ENCODE measurements at regions not wholly inside any gene's neighbourhood (a gene's known extent, or its start where the extent isn't known, plus 50 kb on each side); places are given as distances from the start of the nearest gene placed in this dataset.

DNA sequence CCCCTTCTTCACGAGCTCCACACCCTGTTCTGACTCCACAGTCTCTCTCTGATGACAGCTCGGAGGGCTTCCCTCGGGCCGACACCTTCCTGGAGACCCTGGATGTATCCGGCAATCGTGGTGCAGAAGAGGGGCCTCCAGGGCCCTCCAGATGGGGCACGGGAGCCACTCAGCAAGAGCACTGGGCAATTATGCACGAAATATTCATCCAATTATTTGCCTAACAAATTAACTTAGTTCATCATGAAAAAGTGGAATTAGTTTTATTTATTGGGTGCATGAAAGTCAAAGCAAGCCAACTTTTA is 277.3 kb upstream of the HDAC4 start:
- H3F3A ChIP-seq (ENCODE audit: low read depth), result no peaks in the 10 kb centered on the region
- no peak overlapping the region for H3K27ac ChIP-seq
- no peak overlapping the region for H3K4me3 ChIP-seq
- no peaks in the 10 kb centered on the region for H3K4me1 ChIP-seq
- no peaks in the 10 kb centered on the region for H3K27me3 ChIP-seq
- H3K9ac ChIP-seq, result no peak overlapping the region
- TF ChIP-seq EZH2 (IDR thresholded peaks at IDR 0.05) (no peak), EZH2phosphoT487 (IDR thresholded peaks at IDR 0.05) (no peak)
- TF ChIP-seq, protein P1, sequence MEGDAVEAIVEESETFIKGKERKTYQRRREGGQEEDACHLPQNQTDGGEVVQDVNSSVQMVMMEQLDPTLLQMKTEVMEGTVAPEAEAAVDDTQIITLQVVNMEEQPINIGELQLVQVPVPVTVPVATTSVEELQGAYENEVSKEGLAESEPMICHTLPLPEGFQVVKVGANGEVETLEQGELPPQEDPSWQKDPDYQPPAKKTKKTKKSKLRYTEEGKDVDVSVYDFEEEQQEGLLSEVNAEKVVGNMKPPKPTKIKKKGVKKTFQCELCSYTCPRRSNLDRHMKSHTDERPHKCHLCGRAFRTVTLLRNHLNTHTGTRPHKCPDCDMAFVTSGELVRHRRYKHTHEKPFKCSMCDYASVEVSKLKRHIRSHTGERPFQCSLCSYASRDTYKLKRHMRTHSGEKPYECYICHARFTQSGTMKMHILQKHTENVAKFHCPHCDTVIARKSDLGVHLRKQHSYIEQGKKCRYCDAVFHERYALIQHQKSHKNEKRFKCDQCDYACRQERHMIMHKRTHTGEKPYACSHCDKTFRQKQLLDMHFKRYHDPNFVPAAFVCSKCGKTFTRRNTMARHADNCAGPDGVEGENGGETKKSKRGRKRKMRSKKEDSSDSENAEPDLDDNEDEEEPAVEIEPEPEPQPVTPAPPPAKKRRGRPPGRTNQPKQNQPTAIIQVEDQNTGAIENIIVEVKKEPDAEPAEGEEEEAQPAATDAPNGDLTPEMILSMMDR (IDR thresholded peaks at IDR 0.05), result no peak
- no peak for DNase-seq (ENCODE audit: low spot score)
- H3K9me3 ChIP-seq (ENCODE audit: low read depth), result no peaks in the 10 kb centered on the region
- Mint-ChIP-seq H3K36me3 (no peaks in the 10 kb centered on the region), H3K27me3 (ENCODE audit: insufficient read depth, low read depth) (peaks cover 5% of the 10 kb centered on the region), H3K9me3 (peaks cover 5% of the 10 kb centered on the region), H3K4me1 (peaks cover 12% of the 10 kb centered on the region), H3K27ac (no peak overlapping the region), H3K4me3 (no peak overlapping the region)
- no peak overlapping the region for H3K4me2 ChIP-seq
- H4K20me1 ChIP-seq (ENCODE audit: low read depth), result no peaks in the 10 kb centered on the region
- H3K79me2 ChIP-seq (ENCODE audit: low read depth), result no peaks in the 10 kb centered on the region
- no peaks in the 10 kb centered on the region for H3K36me3 ChIP-seq
- no peak overlapping the region for H2AFZ ChIP-seq (replicated peaks)

DNA sequence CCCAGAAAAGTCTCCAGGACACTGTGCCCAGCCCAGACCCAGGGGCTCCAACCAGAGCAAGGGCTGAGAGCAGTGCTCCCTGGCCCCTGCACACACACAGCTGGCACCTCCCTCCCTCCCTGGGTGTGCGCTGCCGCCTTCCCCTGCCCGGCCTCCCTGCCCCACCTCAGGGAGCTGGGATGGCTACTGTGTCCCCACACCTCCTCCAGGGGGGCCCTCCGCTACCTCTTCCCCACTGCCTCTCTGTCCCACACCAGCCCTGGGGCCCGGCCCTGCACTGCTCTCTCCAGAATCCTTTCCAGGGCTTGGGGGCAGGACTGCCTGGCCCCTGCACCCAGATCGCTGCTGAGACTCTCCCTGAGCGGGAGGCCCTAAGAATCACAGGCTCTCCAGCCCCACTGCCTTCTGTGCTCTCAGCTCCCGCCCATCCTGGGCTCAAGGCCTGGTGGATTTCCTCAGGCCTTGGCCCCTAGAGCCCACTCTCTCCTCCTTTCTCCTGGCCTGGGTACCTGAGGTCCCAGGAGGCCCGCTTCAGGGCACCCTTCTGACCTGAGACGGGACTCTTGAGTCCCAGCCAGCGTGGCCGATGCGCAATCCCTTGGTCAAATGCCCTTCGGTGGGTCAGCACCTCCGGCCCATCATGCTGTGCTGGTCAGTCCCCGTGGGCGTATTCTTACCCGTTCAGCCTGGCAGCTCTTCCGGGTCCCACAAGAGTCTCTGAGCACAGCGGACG is 276.8 kb upstream of the HDAC4 start:
- TF ChIP-seq, protein P1 (IDR thresholded peaks at IDR 0.05), result no peak
- TF ChIP-seq EZH2phosphoT487 (IDR thresholded peaks at IDR 0.05), result no peak
- TF ChIP-seq EZH2 (IDR thresholded peaks at IDR 0.05), result no peak
- H3K27ac Mint-ChIP-seq, result peak overlapping the region; percentile 82
- no peak for DNase-seq (ENCODE audit: low spot score)

DNA sequence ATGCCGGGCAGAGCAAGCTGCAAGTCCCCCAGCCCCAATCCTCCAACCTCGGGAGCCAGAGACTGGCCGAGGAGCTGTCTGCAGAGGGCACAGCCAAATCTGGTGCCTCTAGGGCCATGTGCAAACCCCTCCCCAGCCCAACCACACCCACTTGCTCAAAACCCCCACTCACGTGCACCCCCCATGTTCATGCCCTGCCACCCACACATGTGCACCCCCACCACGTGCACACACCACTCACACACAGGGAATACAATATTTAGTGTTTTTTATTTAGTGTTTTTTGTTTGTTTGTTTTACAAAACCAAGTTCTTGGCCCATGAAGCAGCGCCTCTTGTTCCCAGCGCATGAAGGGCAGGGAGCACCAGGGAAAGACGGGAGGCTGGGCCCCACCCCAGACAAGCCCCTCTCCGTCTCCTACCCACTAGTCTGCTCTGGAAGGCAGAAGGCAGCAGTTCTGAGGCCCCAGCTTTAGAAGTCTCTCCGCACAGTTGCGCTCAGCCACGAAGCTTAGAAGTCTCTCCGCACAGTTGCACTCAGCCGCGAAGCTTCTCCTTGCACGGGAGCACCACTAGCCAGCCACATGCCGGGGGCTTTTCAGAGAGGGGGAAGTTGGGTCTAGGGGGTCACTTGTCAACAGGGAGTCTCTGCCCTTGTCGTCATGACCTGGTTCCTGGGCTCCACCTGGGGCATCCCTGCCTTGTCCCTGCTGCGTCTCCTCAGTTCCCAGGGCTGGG is 276.1 kb upstream of the HDAC4 start:
- H2AFZ ChIP-seq (replicated peaks), result no peak overlapping the region

More for the DNA sequence above, 276.8 kb upstream of the HDAC4 start:
- H3K27me3 ChIP-seq, result no peaks in the 10 kb centered on the region
- H3F3A ChIP-seq (ENCODE audit: low read depth), result no peaks in the 10 kb centered on the region
- Mint-ChIP-seq H3K4me1 (peaks cover 12% of the 10 kb centered on the region), H3K36me3 (no peaks in the 10 kb centered on the region), H3K27me3 (ENCODE audit: insufficient read depth, low read depth) (peaks cover 5% of the 10 kb centered on the region), H3K9me3 (peaks cover 2% of the 10 kb centered on the region), H3K4me3 (no peak overlapping the region)
- no peak overlapping the region for H3K4me2 ChIP-seq
- H3K36me3 ChIP-seq, result no peaks in the 10 kb centered on the region
- no peak overlapping the region for H3K4me3 ChIP-seq
- no peak overlapping the region for H2AFZ ChIP-seq (replicated peaks)
- no peaks in the 10 kb centered on the region for H3K79me2 ChIP-seq (ENCODE audit: low read depth)
- H3K9ac ChIP-seq, result no peak overlapping the region
- H3K27ac ChIP-seq, result no peak overlapping the region
- no peaks in the 10 kb centered on the region for H3K4me1 ChIP-seq
- H3K9me3 ChIP-seq (ENCODE audit: low read depth), result no peaks in the 10 kb centered on the region
- H4K20me1 ChIP-seq (ENCODE audit: low read depth), result no peaks in the 10 kb centered on the region

More for the DNA sequence above, 276.1 kb upstream of the HDAC4 start:
- Histone ChIP-seq H3K79me2 (ENCODE audit: low read depth) (no peaks in the 10 kb centered on the region), H3F3A (ENCODE audit: low read depth) (no peaks in the 10 kb centered on the region), H3K27me3 (no peaks in the 10 kb centered on the region), H3K4me3 (no peak overlapping the region), H3K27ac (no peak overlapping the region), H3K9ac (no peak overlapping the region), H3K9me3 (ENCODE audit: low read depth) (no peaks in the 10 kb centered on the region), H3K4me1 (no peaks in the 10 kb centered on the region), H3K4me2 (no peak overlapping the region), H4K20me1 (ENCODE audit: low read depth) (no peaks in the 10 kb centered on the region), H3K36me3 (no peaks in the 10 kb centered on the region)
- peak; percentile 33 for DNase-seq (ENCODE audit: low spot score)
- peaks cover 12% of the 10 kb centered on the region for H3K4me1 Mint-ChIP-seq
- H3K27ac Mint-ChIP-seq, result peak overlapping the region; percentile 84
- peak overlapping the region; percentile 42 for H3K4me3 Mint-ChIP-seq
- no peaks in the 10 kb centered on the region for H3K9me3 Mint-ChIP-seq
- TF ChIP-seq, protein P1 (IDR thresholded peaks at IDR 0.05), result no peak
- TF ChIP-seq EZH2phosphoT487 (IDR thresholded peaks at IDR 0.05) (no peak), EZH2 (IDR thresholded peaks at IDR 0.05) (no peak)
- no peaks in the 10 kb centered on the region for H3K36me3 Mint-ChIP-seq
- H3K27me3 Mint-ChIP-seq (ENCODE audit: insufficient read depth, low read depth), result peaks cover 5% of the 10 kb centered on the region

Measured in neural progenitor cell (in vitro differentiated cells).